OCI-LY3 (cell line): ENCODE measurements at regions not wholly inside any gene's neighbourhood (a gene's known extent, or its start where the extent isn't known, plus 50 kb on each side); places are given as distances from the start of the nearest gene placed in this dataset.

Experiments
- CTCF ChIP-seq: fragments of 200-600, 300-600 bp; sonication (generic); IDR thresholded peaks from 2 replicates; pipeline ENCODE4 v1.5.1; 2014; ENCODE audit warnings: antibody characterized with exemption, low read length, low read depth
- EZH2phosphoT487 ChIP-seq: fragments of 200-600 bp; shearing (Covaris generic); IDR thresholded peaks from 2 replicates; pipeline ENCODE4 v1.6.1; 2018; ENCODE audit warnings: antibody characterized with exemption, mixed run types, low read depth

- TF ChIP-seq CTCF = no peak
- TF ChIP-seq EZH2phosphoT487 = no peak
These were observed 396.7 kb upstream of the MAGEC2 start for GRCh38 chrX:142601792-142602191.
